HEK293 (cell line): ENCODE measurements at regions not wholly inside any gene's neighbourhood (a gene's known extent, or its start where the extent isn't known, plus 50 kb on each side); places are given as distances from the start of the nearest gene placed in this dataset.

ENCODE experiments used
- CTCF ChIA-PET: fragments of 350-600 bp; formaldehyde crosslinking; extraction: SDS; loops from one replicate; lab custom pipeline; 2021; ENCODE audit warnings: antibody characterized with exemption; lab: Yijun Ruan, JAX
- POLR2A ChIA-PET: fragments of 300-600 bp; formaldehyde crosslinking; extraction: SDS; loops from one replicate; lab custom pipeline; 2020; ENCODE audit warnings: antibody characterized with exemption, inconsistent platforms; lab: Yijun Ruan, JAX
- H3K27ac ChIP-seq: fragments of 200-500 bp; sonication (Bioruptor generic); 2 replicates; pipeline ENCODE4 v1.5.1; 2014; ENCODE audit warnings: low read depth, low read length, control low read depth, inconsistent platforms; ENCODE audit errors: extremely low read depth
- H3K36me3 ChIP-seq, 2 experiments: fragments of 200-500 bp in 1 of 2; sonication (Bioruptor generic) in 1 of 2; 1 replicate in 1 of 2; 2 replicates in 1 of 2; pipeline ENCODE4 v1.5.1; 2014 to 2017; ENCODE audit warnings: inconsistent platforms in 2 of 2, low read length in 2 of 2; ENCODE audit not compliant: control insufficient read depth in 2 of 2, insufficient read depth in 1 of 2
- H3K4me1 ChIP-seq: fragments of 200-500 bp; sonication (Bioruptor generic); 2 replicates; pipeline ENCODE4 v1.5.1; 2014; ENCODE audit warnings: mild to moderate bottlenecking, low read length, inconsistent platforms; ENCODE audit not compliant: control insufficient read depth, insufficient read depth
- H3K4me3 ChIP-seq: 2 replicates; pipeline ENCODE4 v1.5.1; 2011; ENCODE audit warnings: low read depth, mild to moderate bottlenecking, control low read depth, low read length, moderate library complexity
- H3K9me3 ChIP-seq: fragments of 200-500 bp; sonication (Bioruptor generic); 2 replicates; pipeline ENCODE4 v1.5.1; 2014; ENCODE audit warnings: low read depth, low read length, inconsistent platforms; ENCODE audit not compliant: control insufficient read depth, insufficient read depth
- AEBP2 ChIP-seq: fragments of 450-650 bp; formaldehyde crosslinking; IDR thresholded peaks from 2 replicates; pipeline ENCODE4 v1.5.1; 2016; ENCODE audit warnings: missing biosample characterization, missing genetic modification characterization, borderline replicate concordance
- BCL11A ChIP-seq: fragments of 450-650 bp; formaldehyde crosslinking; IDR thresholded peaks from 2 replicates; pipeline ENCODE4 v1.5.1; 2016; ENCODE audit warnings: low read depth, missing biosample characterization, missing genetic modification characterization
- HOXA7 ChIP-seq: sonication (generic); formaldehyde crosslinking; IDR thresholded peaks from 2 replicates; pipeline ENCODE4 v1.8.1; 2022; ENCODE audit warnings: missing genetic modification reagents, borderline replicate concordance
- OSR2 ChIP-seq: fragments of 450-650 bp; formaldehyde crosslinking; IDR thresholded peaks from 2 replicates; pipeline ENCODE4 v1.5.1; 2016; ENCODE audit warnings: missing biosample characterization, missing genetic modification characterization
- SETDB1 ChIP-seq: IDR thresholded peaks from one replicate; pipeline ENCODE4 v1.6.1; 2017; ENCODE audit warnings: mild to moderate bottlenecking, low read length, moderate library complexity, mixed read lengths; ENCODE audit not compliant: insufficient read length
- ZIC2 ChIP-seq: fragments of 450-650 bp; formaldehyde crosslinking; IDR thresholded peaks from 2 replicates; pipeline ENCODE4 v1.5.1; 2016; ENCODE audit warnings: missing biosample characterization, missing genetic modification characterization
- ZNF184 ChIP-seq: fragments of 450-650 bp; IDR thresholded peaks from 2 replicates; pipeline ENCODE4 v1.5.1; 2018; ENCODE audit warnings: missing biosample characterization, mild to moderate bottlenecking, missing genetic modification characterization
- ZNF223 ChIP-seq: fragments of 450-650 bp; formaldehyde crosslinking; IDR thresholded peaks from 2 replicates; pipeline ENCODE4 v1.5.1; 2016; ENCODE audit warnings: missing biosample characterization, missing genetic modification characterization
- ZNF248 ChIP-seq: fragments of 450-650 bp; formaldehyde crosslinking; IDR thresholded peaks from 2 replicates; pipeline ENCODE4 v1.5.1; 2017; ENCODE audit warnings: missing biosample characterization, missing genetic modification characterization
- ZNF335 ChIP-seq: fragments of 450-650 bp; formaldehyde crosslinking; conservative IDR thresholded peaks from 2 replicates; pipeline ENCODE4 v1.5.1; 2016; ENCODE audit warnings: missing biosample characterization, missing genetic modification characterization
- ZNF354C ChIP-seq: fragments of 450-650 bp; formaldehyde crosslinking; IDR thresholded peaks from 2 replicates; pipeline ENCODE4 v1.5.1; 2016; ENCODE audit warnings: missing biosample characterization, missing genetic modification characterization, low read depth, borderline replicate concordance
- ZNF404 ChIP-seq: fragments of 450-650 bp; formaldehyde crosslinking; IDR thresholded peaks from 2 replicates; pipeline ENCODE4 v1.5.1; 2017; ENCODE audit warnings: missing biosample characterization, missing genetic modification characterization
- ZNF510 ChIP-seq: fragments of 450-650 bp; formaldehyde crosslinking; IDR thresholded peaks from 2 replicates; pipeline ENCODE4 v1.5.1; 2018; ENCODE audit warnings: mild to moderate bottlenecking, missing genetic modification characterization, missing biosample characterization; ENCODE audit not compliant: insufficient replicate concordance
- ZNF621 ChIP-seq: fragments of 450-650 bp; formaldehyde crosslinking; IDR thresholded peaks from 2 replicates; pipeline ENCODE4 v1.5.1; 2017; ENCODE audit warnings: missing biosample characterization, missing genetic modification characterization
- ZNF660 ChIP-seq: fragments of 450-650 bp; IDR thresholded peaks from 2 replicates; pipeline ENCODE4 v1.5.1; 2018; ENCODE audit warnings: missing biosample characterization, mild to moderate bottlenecking, missing genetic modification characterization
- ZNF76 ChIP-seq: fragments of 450-650 bp; formaldehyde crosslinking; IDR thresholded peaks from 2 replicates; pipeline ENCODE4; 2016; ENCODE audit warnings: low read depth, missing biosample characterization, missing genetic modification characterization, borderline replicate concordance
- ZSCAN16 ChIP-seq: fragments of 450-650 bp; formaldehyde crosslinking; IDR thresholded peaks from 2 replicates; pipeline ENCODE4 v1.5.1; 2016; ENCODE audit warnings: missing biosample characterization, missing genetic modification characterization
- ZSCAN4 ChIP-seq: fragments of 450-650 bp; formaldehyde crosslinking; IDR thresholded peaks from 2 replicates; pipeline ENCODE4 v1.5.1; 2017; ENCODE audit warnings: missing biosample characterization, missing genetic modification characterization
- ZSCAN5A ChIP-seq: fragments of 450-650 bp; formaldehyde crosslinking; IDR thresholded peaks from 2 replicates; pipeline ENCODE4 v1.5.1; 2016; ENCODE audit warnings: missing biosample characterization, missing genetic modification characterization
- TF ChIP-seq, protein P1 (sequence below): fragments of 450-650 bp; formaldehyde crosslinking; IDR thresholded peaks from 2 replicates; pipeline ENCODE4 v1.5.1; 2016; ENCODE audit warnings: missing biosample characterization, missing genetic modification characterization
- TF ChIP-seq, protein P2 (sequence below): fragments of 450-650 bp; IDR thresholded peaks from 2 replicates; pipeline ENCODE4 v1.5.1; 2018; ENCODE audit warnings: missing biosample characterization, missing genetic modification characterization

DNA sequence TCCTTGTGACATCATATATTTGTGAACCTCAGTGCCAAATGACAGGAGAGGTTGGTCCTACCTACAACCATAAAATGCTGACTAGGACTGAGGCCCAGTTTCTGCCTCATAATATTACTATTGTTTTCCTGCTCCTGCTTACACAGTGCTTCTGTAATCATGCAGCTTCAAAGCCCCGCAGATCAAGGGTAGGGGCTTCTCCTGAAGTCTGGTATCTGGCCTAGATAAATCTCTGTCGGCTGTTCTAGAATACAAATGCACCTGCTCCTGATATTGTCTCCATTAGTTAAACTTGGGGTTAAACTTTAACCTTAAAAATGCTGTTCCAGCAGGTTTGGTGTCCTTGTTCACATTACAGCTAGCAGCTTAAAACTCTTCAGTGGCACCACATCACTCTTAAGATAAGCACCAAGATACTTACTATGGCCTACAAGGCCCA is 552.4 kb downstream of the TUSC7 start:
- no peaks in the 10 kb centered on the region for H3K9me3 ChIP-seq
- no peak overlapping the region for H3K4me3 ChIP-seq
- ChIA-PET CTCF (no interaction called here), POLR2A (no interaction called here)
- no peak overlapping the region for H3K27ac ChIP-seq
- H3K4me1 ChIP-seq: no peaks in the 10 kb centered on the region
- H3K36me3 ChIP-seq: no peaks in the 10 kb centered on the region
- TF ChIP-seq ZNF354C (tag by site-specific recombination): no peak
- no peak for TF ChIP-seq ZSCAN5A (tag by site-specific recombination)
- no peak for TF ChIP-seq OSR2 (tag by site-specific recombination)
- no peak for TF ChIP-seq ZNF184 (tag by site-specific recombination)
- no peak for TF ChIP-seq HOXA7 (CRISPR knock-in tag)
- TF ChIP-seq ZSCAN4: no peak
- no peak for TF ChIP-seq ZNF76
- no peak for TF ChIP-seq ZNF621
- no peak for TF ChIP-seq BCL11A (tag by site-specific recombination)
- TF ChIP-seq ZSCAN16: no peak
- TF ChIP-seq ZIC2: no peak
- TF ChIP-seq SETDB1: no peak
- no peak for TF ChIP-seq ZNF223 (tag by site-specific recombination)
- TF ChIP-seq AEBP2 (tag by site-specific recombination): no peak

DNA sequence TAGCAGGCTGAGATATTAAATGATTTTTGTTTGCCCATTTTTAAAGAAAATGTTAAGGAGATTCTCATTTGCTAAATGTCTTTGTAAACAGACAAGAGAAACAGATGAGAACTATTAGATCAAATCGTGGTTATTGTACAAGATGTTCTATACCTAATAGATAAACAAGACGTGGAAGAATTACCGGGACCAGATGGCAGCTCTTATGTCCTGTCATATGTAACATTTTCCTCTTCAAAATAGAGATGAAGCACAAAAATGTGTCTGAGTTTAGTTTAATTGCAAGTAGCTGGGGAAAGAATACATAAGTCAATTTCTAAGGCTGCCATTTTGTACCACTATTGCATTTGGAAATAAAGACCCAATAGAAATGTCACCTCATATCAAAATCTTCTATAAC is 553.7 kb downstream of the TUSC7 start:
- POLR2A ChIA-PET: no interaction called here
- TF ChIP-seq, protein P1, sequence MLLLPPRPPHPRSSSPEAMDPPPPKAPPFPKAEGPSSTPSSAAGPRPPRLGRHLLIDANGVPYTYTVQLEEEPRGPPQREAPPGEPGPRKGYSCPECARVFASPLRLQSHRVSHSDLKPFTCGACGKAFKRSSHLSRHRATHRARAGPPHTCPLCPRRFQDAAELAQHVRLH: no peak
- TF ChIP-seq ZNF660 (tag by site-specific recombination) (no peak), ZNF404 (tag by site-specific recombination) (no peak), ZNF335 (tag by site-specific recombination) (no peak), ZNF510 (no peak), ZNF248 (tag by site-specific recombination) (no peak)
- TF ChIP-seq, protein P2, sequence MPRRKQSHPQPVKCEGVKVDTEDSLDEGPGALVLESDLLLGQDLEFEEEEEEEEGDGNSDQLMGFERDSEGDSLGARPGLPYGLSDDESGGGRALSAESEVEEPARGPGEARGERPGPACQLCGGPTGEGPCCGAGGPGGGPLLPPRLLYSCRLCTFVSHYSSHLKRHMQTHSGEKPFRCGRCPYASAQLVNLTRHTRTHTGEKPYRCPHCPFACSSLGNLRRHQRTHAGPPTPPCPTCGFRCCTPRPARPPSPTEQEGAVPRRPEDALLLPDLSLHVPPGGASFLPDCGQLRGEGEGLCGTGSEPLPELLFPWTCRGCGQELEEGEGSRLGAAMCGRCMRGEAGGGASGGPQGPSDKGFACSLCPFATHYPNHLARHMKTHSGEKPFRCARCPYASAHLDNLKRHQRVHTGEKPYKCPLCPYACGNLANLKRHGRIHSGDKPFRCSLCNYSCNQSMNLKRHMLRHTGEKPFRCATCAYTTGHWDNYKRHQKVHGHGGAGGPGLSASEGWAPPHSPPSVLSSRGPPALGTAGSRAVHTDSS (tag by site-specific recombination): no peak
- TF ChIP-seq, all 188 proteins: peak for 0

More for the DNA sequence above, 553.7 kb downstream of the TUSC7 start:
- no peaks in the 10 kb centered on the region for H3K36me3 ChIP-seq
- H3K9me3 ChIP-seq: no peaks in the 10 kb centered on the region
- H3K4me3 ChIP-seq: no peak overlapping the region
- CTCF ChIA-PET: no interaction called here
- H3K4me1 ChIP-seq: no peaks in the 10 kb centered on the region
- H3K27ac ChIP-seq: no peak overlapping the region
